ENCODE measurements at regions not wholly inside any gene's neighbourhood (a gene's known extent, or its start where the extent isn't known, plus 50 kb on each side); places are given as distances from the start of the nearest gene placed in this dataset.
"Not testable (repeated sequence)": the region's sequence is repeated elsewhere in the genome, so short reads cannot be mapped to it uniquely, and the experiment has no call there.

GRCh38 chr4:79198951-79199587, 126.8 kb downstream of the NAA11 start:
- Histone ChIP-seq H3K4me3 (ENCODE audit: low read depth in 1 of 2, low read length in 2 of 2) (no peak overlapping the region), H3K4me1 (ENCODE audit: insufficient read depth, low read length) (no peaks in the 10 kb centered on the region), H3K36me3 (ENCODE audit: insufficient read depth, low read length) (no peaks in the 10 kb centered on the region), H3K27me3 (ENCODE audit: control insufficient read depth in 1 of 2, insufficient read depth in 2 of 2, low read length in 2 of 2) (no peaks in the 10 kb centered on the region), H3K9me3 (ENCODE audit: low read length) (no peaks in the 10 kb centered on the region), H3K27ac (ENCODE audit: low read depth, low read length) (no peak overlapping the region), H3K9ac (ENCODE audit: low read length) (no peak overlapping the region)

GRCh38 chr4:79197275-79198009, 128.4 kb downstream of the NAA11 start:
- Histone ChIP-seq H3K27ac (ENCODE audit: low read depth, low read length) (no peak overlapping the region), H3K36me3 (ENCODE audit: insufficient read depth, low read length) (no peaks in the 10 kb centered on the region), H3K9me3 (ENCODE audit: low read length) (no peaks in the 10 kb centered on the region), H3K4me3 (ENCODE audit: low read depth in 1 of 2, low read length in 2 of 2) (no peak overlapping the region), H3K27me3 (ENCODE audit: control insufficient read depth in 1 of 2, insufficient read depth in 2 of 2, low read length in 2 of 2) (no peaks in the 10 kb centered on the region), H3K4me1 (ENCODE audit: insufficient read depth, low read length) (no peaks in the 10 kb centered on the region), H3K9ac (ENCODE audit: low read length) (no peak overlapping the region)

GRCh38 chr4:79191292-79191691, 134.6 kb downstream of the NAA11 start:
- H3K27ac ChIP-seq (ENCODE audit: low read depth, low read length), result not testable (repeated sequence)

GRCh38 chr4:79185526-79186045, 140.3 kb downstream of the NAA11 start:
- Histone ChIP-seq H3K27ac (ENCODE audit: low read depth, low read length) (no peak overlapping the region), H3K36me3 (ENCODE audit: insufficient read depth, low read length) (no peaks in the 10 kb centered on the region), H3K4me3 (ENCODE audit: low read depth in 1 of 2, low read length in 2 of 2) (no peak overlapping the region), H3K9me3 (ENCODE audit: low read length) (no peaks in the 10 kb centered on the region), H3K27me3 (ENCODE audit: control insufficient read depth in 1 of 2, insufficient read depth in 2 of 2, low read length in 2 of 2) (no peaks in the 10 kb centered on the region), H3K4me1 (ENCODE audit: insufficient read depth, low read length) (no peaks in the 10 kb centered on the region), H3K9ac (ENCODE audit: low read length) (no peak overlapping the region)

More at GRCh38 chr4:79191292-79191691, 134.6 kb downstream of the NAA11 start:
- not testable (repeated sequence) for H3K9ac ChIP-seq (ENCODE audit: low read length); H3K36me3 ChIP-seq (ENCODE audit: insufficient read depth, low read length); H3K4me1 ChIP-seq (ENCODE audit: insufficient read depth, low read length); H3K9me3 ChIP-seq (ENCODE audit: low read length); H3K27me3 ChIP-seq (ENCODE audit: control insufficient read depth in 1 of 2, insufficient read depth in 2 of 2, low read length in 2 of 2); H3K4me3 ChIP-seq (ENCODE audit: low read depth in 1 of 2, low read length in 2 of 2)

- H3K4me3 ChIP-seq (ENCODE audit: low read depth in 1 of 2, low read length in 2 of 2), result no peak overlapping the region
- no peaks in the 10 kb centered on the region for H3K4me1 ChIP-seq (ENCODE audit: insufficient read depth, low read length)
- no peak overlapping the region for H3K27ac ChIP-seq (ENCODE audit: low read depth, low read length)
- no peaks in the 10 kb centered on the region for H3K27me3 ChIP-seq (ENCODE audit: control insufficient read depth in 1 of 2, insufficient read depth in 2 of 2, low read length in 2 of 2)
- no peaks in the 10 kb centered on the region for H3K36me3 ChIP-seq (ENCODE audit: insufficient read depth, low read length)
- H3K9ac ChIP-seq (ENCODE audit: low read length), result no peak overlapping the region
- H3K9me3 ChIP-seq (ENCODE audit: low read length), result no peaks in the 10 kb centered on the region
Observed at GRCh38 chr4:79184476-79184875, 141.4 kb downstream of the NAA11 start.

- no peaks in the 10 kb centered on the region for H3K9me3 ChIP-seq (ENCODE audit: low read length)
- H3K9ac ChIP-seq (ENCODE audit: low read length), result no peak overlapping the region
- H3K4me1 ChIP-seq (ENCODE audit: insufficient read depth, low read length), result peaks cover 14% of the 10 kb centered on the region
- no peak overlapping the region for H3K4me3 ChIP-seq (ENCODE audit: low read depth in 1 of 2, low read length in 2 of 2)
- H3K27me3 ChIP-seq (ENCODE audit: control insufficient read depth in 1 of 2, insufficient read depth in 2 of 2, low read length in 2 of 2), result no peaks in the 10 kb centered on the region
- no peaks in the 10 kb centered on the region for H3K36me3 ChIP-seq (ENCODE audit: insufficient read depth, low read length)
- no peak overlapping the region for H3K27ac ChIP-seq (ENCODE audit: low read depth, low read length)
Observed at GRCh38 chr4:79182209-79182608, 143.7 kb downstream of the NAA11 start.

GRCh38 chr4:79181190-79181589, 144.7 kb downstream of the NAA11 start:
- Histone ChIP-seq H3K36me3 (ENCODE audit: insufficient read depth, low read length) (no peaks in the 10 kb centered on the region), H3K27me3 (ENCODE audit: control insufficient read depth in 1 of 2, insufficient read depth in 2 of 2, low read length in 2 of 2) (no peaks in the 10 kb centered on the region), H3K9ac (ENCODE audit: low read length) (no peak overlapping the region), H3K4me3 (ENCODE audit: low read depth in 1 of 2, low read length in 2 of 2) (no peak overlapping the region), H3K9me3 (ENCODE audit: low read length) (no peaks in the 10 kb centered on the region), H3K27ac (ENCODE audit: low read depth, low read length) (no peak overlapping the region), H3K4me1 (ENCODE audit: insufficient read depth, low read length) (peaks cover 14% of the 10 kb centered on the region)

- Histone ChIP-seq H3K9ac (ENCODE audit: low read length) (no peak overlapping the region), H3K4me1 (ENCODE audit: insufficient read depth, low read length) (peaks cover 14% of the 10 kb centered on the region), H3K36me3 (ENCODE audit: insufficient read depth, low read length) (no peaks in the 10 kb centered on the region), H3K9me3 (ENCODE audit: low read length) (no peaks in the 10 kb centered on the region), H3K27me3 (ENCODE audit: control insufficient read depth in 1 of 2, insufficient read depth in 2 of 2, low read length in 2 of 2) (no peaks in the 10 kb centered on the region), H3K27ac (ENCODE audit: low read depth, low read length) (peak overlapping the region; percentile 17), H3K4me3 (ENCODE audit: low read depth in 1 of 2, low read length in 2 of 2) (no peak overlapping the region)
Observed at GRCh38 chr4:79178760-79179159, 147.1 kb downstream of the NAA11 start.

GRCh38 chr4:79177388-79177787, 148.5 kb downstream of the NAA11 start:
- H3K9me3 ChIP-seq (ENCODE audit: low read length), result no peaks in the 10 kb centered on the region
- no peak overlapping the region for H3K9ac ChIP-seq (ENCODE audit: low read length)
- H3K4me1 ChIP-seq (ENCODE audit: insufficient read depth, low read length), result peaks cover 22% of the 10 kb centered on the region
- H3K36me3 ChIP-seq (ENCODE audit: insufficient read depth, low read length), result no peaks in the 10 kb centered on the region
- no peak overlapping the region for H3K4me3 ChIP-seq (ENCODE audit: low read depth in 1 of 2, low read length in 2 of 2)
- no peak overlapping the region for H3K27ac ChIP-seq (ENCODE audit: low read depth, low read length)
- H3K27me3 ChIP-seq (ENCODE audit: control insufficient read depth in 1 of 2, insufficient read depth in 2 of 2, low read length in 2 of 2), result no peaks in the 10 kb centered on the region

GRCh38 chr4:79176351-79176750, 149.5 kb downstream of the NAA11 start:
- no peak overlapping the region for H3K27ac ChIP-seq (ENCODE audit: low read depth, low read length)
- H3K36me3 ChIP-seq (ENCODE audit: insufficient read depth, low read length), result no peaks in the 10 kb centered on the region
- H3K4me3 ChIP-seq (ENCODE audit: low read depth in 1 of 2, low read length in 2 of 2), result no peak overlapping the region
- no peaks in the 10 kb centered on the region for H3K27me3 ChIP-seq (ENCODE audit: control insufficient read depth in 1 of 2, insufficient read depth in 2 of 2, low read length in 2 of 2)
- H3K9me3 ChIP-seq (ENCODE audit: low read length), result no peaks in the 10 kb centered on the region
- no peak overlapping the region for H3K9ac ChIP-seq (ENCODE audit: low read length)
- peaks cover 27% of the 10 kb centered on the region for H3K4me1 ChIP-seq (ENCODE audit: insufficient read depth, low read length)

GRCh38 chr4:79175716-79176115, 150.1 kb downstream of the NAA11 start:
- Histone ChIP-seq H3K27me3 (ENCODE audit: control insufficient read depth in 1 of 2, insufficient read depth in 2 of 2, low read length in 2 of 2) (no peaks in the 10 kb centered on the region), H3K4me1 (ENCODE audit: insufficient read depth, low read length) (peaks cover 27% of the 10 kb centered on the region)

More at GRCh38 chr4:79175716-79176115, 150.1 kb downstream of the NAA11 start:
- no peak overlapping the region for H3K27ac ChIP-seq (ENCODE audit: low read depth, low read length)
- no peaks in the 10 kb centered on the region for H3K36me3 ChIP-seq (ENCODE audit: insufficient read depth, low read length)
- H3K4me3 ChIP-seq (ENCODE audit: low read depth in 1 of 2, low read length in 2 of 2), result no peak overlapping the region
- no peak overlapping the region for H3K9ac ChIP-seq (ENCODE audit: low read length)
- no peaks in the 10 kb centered on the region for H3K9me3 ChIP-seq (ENCODE audit: low read length)
